Right ventricle myocardium superior (tissue), 1 donor: ENCODE measurements at regions not wholly inside any gene's neighbourhood (a gene's known extent, or its start where the extent isn't known, plus 50 kb on each side); places are given as distances from the start of the nearest gene placed in this dataset.

Experiments
- ATAC-seq: fragments of 200-7000 bp; cut with Tn5 transposase; one replicate; pipeline ENCODE4 v1.9.1; 2020; ENCODE audit warnings: mild to moderate bottlenecking; ENCODE audit not compliant: poor library complexity
- DNase-seq: peaks from one replicate; pipeline ENCODE4 v3.0.0-alpha.2; 2020
- intact Hi-C: fragments of 100-400 bp; cut with DNase I; formaldehyde crosslinking; loops from one replicate; pipeline ENCODE4 v1.11.2; 2022
- donor health status: DM: no; HTN: yes; CAD: no; lungs with severe emphysema.

DNA sequence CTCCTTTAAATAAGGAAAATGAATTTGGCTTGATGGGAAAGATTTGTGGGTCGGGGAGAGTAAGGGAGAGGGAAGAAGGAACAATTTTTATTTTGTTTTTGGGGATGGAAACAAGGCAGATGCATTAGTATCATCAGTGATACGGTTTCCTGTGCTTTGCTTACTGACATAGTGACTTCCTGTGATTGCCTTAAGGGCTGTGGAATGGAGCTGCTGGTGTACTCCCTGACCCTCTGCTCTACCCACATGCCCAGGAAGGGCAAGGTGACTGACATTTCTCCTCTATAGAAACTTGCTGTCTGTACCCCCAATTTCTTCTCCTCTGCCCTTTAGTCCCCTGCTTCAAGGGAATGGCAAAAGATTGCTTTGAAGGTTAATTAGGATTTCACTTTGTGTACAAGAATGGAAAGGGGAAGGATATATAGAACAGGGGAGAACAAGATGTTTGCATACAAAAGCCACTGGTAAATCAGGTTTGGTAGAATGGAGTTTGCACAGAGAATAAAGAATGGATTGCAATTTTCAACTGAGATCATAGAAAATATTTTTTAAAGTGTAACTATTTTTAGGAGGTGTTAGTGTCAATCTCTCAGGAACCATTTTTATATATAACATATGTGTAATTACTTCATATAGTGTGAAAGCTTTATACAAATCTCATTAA is 129.0 kb upstream of the AGR3 start:
- intact Hi-C loops, result no loop called here
- ATAC-seq (no peak), DNase-seq (no peak)

DNA sequence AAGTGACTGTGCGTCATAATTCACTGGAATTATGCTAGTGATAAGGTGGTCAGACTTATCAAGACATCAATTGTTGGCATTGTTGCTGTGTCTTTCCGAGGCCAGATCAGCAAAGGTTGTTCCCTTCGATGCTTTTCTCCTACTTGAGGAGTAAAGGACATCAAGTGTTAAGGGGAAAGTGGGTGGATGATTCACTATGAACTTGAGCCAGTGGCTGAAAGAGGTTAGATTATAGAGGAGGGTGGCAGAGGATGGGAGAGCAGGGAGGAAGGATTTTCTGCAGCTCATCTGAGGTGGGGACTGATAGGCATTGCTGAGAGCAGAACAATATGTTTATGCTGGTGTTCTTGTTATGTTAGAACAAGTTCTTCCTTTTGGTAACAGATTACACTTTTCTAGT is 131.4 kb upstream of the AGR3 start:
- intact Hi-C loops, result no loop called here
- no peak for DNase-seq
- ATAC-seq, result no peak

DNA sequence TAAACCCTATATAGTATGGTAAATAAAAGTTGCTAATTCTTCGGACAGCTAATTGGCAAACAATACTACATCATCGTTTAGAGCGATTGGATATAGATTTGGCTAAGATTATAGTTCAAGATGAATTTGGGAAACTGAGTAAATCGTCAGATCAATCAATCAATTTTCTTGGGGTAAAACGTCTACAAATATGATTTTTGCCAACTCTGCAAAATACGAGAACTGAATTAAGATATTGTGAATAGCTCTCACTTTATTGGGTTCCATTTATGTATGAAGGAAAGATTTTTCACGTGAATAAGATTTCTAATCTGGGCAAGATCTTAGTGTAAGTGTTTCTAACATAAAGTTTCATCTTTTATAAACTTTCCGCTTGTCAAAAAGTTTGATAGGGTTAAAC is 132.9 kb upstream of the AGR3 start:
- no peak for DNase-seq

DNA sequence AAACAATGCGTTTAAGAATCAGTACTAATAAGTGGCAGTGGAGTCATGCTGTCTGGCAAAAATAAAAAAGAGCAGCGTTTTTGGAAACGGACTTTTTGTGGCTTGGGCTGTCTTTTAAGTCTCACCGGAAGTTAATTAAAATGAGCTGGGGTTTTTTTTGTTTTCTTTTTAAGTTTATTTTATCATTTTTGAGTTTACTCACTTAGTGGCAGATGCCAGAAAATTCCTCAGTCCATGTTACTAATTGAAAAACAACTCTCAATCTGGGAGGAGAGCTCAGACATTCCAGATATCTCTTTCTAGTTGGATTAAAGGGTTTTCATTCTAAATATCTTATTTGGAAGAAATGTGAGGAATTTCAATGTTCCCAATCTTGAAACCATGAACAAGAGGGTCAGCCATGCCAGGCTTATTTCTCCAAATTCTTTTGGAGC is 133.8 kb upstream of the AGR3 start:
- DNase-seq, result no peak
- ATAC-seq, result no peak
- intact Hi-C loops, result no loop called here

More for the DNA sequence above, 132.9 kb upstream of the AGR3 start:
- ATAC-seq, result no peak
- intact Hi-C loops, result no loop called here

DNA sequence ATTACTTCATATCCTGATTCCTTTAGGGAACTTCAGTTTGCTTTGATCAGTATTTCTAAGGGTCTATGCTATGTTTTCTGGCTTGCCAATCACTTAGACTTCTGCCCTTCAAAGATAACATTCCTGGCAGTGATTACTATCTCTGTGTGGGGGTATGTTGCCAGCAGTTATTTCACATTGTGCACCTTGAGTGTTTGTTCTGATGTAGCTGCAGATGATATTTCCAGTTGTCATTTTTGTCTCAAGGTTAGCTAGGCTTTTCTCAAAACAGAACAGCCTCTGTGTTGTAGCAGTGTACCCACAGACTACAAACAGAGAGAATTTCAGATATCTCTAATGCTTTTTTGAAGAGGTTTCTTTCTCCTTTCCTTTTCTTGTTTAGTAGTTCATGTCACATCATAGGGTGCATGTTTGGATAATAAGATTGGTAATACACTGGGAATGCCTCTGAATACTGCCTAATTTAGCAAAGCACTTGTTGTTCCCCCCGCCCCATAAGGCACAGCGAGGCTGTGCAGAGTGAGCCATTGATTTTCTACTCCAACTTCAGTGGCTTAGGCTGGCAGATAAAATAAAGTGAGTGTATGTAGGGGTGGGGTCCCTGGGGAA is 134.7 kb upstream of the AGR3 start:
- intact Hi-C loops, result no loop called here
- no peak for ATAC-seq
- no peak for DNase-seq

DNA sequence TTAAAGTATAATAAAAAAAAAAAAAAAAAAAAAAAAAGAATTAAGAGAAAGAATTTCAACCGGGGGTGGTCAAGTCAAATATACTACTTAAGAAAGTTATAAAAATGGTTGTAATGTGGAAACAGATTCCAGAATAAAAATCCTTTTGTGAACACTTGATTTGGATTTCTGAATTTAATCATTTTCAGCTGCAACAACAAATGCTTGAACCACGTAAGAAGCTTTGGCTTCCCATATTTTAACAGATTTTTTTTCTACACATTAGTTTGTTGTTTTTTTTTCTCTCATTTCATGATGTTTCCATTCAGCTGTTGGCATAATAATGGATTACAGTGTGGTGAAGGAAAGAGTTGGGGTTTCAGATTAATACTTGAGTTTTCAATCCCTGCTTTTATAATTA is 137.3 kb upstream of the AGR3 start:
- intact Hi-C loops, result no loop called here
- DNase-seq (no peak), ATAC-seq (no peak)

DNA sequence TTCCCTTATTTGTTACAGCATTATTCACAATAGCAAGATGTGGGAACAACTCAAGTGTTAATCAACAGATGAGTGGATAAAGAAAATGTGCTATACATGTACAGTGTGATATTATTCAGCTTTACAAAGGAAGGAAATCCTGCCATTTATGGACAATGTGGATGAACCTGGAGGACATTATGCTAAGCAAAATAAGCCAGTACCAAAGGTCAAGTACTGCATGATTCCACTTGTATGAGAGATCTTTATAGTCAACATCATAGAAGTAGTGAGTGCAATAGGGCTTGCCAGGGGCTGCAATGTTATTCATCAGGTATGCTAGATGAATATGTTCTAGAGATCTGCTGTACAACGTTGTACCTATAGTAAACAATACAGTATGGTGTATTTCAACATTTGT is 138.5 kb upstream of the AGR3 start:
- ATAC-seq (no peak), DNase-seq (no peak)
- intact Hi-C loops, result no loop called here

DNA sequence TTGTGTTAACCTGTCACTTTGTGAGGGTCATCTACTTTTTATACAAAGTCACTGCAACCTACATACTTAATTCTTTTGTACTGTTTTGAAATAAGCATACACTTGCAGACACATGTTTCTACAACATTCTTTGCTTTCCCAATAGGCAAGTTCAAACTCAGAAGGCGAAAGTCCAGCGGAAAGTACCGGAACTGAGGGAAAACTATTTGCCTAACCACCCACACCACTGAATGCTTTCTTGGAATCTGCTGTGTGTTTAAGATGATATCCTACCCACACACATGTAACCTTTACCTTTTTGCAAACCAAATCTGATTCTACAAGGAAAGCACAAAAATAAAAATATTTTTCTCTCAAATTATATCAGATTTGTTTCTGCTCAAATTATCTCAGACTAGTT is 139.4 kb upstream of the AGR3 start:
- DNase-seq (no peak), ATAC-seq (no peak)
- intact Hi-C loops, result no loop called here

DNA sequence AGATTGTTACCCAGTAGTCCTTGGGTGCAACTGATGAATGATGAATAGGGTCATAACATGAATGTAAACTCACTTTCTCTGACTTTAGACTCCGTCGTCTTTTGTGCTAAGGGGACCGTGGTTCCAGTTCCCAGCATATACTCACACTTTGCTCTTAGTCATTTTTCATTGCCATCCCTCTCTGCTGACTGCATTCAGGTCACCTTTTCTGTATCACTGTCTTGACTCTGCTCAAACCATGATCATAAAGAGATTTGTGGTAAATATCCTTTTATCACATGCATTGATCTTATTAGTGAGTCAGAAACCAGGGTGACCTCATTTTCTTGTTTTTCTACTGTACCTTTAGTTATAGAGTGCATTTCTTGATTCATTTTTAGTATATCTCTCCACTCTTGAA is 141.1 kb upstream of the AGR3 start:
- DNase-seq (no peak), ATAC-seq (no peak)
- intact Hi-C loops, result no loop called here

DNA sequence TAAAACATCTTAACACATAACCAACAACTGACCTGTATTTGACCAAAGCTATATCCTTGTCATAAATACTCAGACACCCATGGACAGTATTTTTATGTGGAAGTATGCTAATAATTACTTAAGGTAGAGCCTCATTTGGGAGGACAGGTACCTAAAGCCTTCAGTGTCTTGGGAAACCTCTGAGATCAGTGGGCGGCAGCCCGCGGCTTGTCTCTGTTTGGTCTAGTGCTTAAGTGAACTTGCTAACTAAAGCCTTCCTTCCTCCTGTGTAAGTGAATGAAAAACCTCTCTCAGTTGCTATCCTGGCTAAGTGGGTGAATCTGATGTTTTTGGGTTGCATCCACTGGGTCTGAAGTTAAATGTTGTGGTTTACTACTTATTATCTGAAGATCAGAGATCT is 144.5 kb upstream of the AGR3 start:
- DNase-seq (no peak), ATAC-seq (no peak)
- intact Hi-C loops, result no loop called here

DNA sequence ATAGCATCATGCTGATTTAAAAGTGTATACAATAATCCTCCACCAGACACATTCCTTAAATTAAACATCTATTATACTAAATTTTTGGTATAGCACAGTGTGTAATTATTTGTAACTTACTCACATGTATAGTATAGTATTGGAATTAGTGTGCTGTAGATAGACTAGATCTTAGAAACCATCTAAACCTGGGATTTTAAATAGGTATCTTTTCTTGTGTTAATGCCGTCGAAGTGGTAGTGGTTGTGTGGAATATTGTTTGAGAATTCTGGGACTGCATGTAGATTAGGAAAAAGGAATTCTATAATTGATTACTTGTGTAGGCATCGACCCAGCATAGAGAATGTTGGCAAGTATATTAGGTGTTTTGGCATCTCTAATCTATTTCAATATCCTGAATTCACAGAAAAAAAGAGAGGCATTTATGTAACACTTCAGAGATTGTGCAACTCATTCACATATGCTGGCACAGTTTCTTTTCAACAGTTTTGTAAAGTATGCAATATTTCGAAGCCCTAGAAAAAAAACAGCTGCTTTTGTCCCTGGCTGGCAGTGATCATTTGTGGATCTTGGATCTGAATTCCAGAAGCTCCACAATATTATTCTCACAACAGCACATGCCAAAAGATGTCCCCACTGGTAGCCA is 145.5 kb upstream of the AGR3 start:
- DNase-seq, result no peak
- intact Hi-C loops, result no loop called here
- ATAC-seq, result peak; percentile 49

DNA sequence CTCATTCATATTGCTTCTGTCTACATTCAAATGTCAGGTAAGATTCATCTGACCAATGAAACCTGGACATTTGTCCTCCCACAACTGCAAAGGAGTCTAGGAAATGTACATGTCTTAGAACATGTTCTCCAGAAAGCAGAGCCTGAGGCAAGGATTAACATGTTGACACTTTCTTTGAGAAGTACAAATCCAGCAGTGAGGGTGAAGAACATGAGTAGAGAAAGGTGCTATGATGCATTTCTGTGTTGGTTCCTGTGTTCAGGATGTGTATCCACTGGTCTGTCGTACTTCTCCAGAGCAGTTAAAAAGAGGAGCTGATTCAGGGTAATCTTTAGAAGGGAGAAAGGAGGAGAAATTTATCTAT is 146.0 kb upstream of the AGR3 start:
- DNase-seq (no peak), ATAC-seq (peak; percentile 25)
- intact Hi-C loops, result no loop called here

DNA sequence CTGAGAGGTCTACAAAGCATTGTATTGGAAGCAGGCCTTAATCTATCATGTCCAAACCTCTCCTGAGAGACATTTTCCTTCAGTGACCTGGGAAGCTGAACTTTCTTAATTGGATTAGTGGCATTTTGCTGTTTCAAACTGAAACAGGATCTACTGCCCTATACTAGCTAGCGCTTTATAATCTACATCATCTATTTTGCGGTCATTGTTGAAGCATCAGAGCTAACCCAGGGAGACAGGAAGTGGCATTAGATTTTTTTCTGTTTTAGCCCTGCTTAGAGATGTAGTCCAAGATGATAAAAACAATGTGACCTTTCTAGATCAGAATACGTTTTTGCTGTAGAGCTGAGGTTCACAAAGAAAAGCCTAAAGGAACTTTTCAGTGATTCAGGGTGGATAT is 147.4 kb upstream of the AGR3 start:
- no peak for DNase-seq
- intact Hi-C loops, result no loop called here
- ATAC-seq, result peak; percentile 45

DNA sequence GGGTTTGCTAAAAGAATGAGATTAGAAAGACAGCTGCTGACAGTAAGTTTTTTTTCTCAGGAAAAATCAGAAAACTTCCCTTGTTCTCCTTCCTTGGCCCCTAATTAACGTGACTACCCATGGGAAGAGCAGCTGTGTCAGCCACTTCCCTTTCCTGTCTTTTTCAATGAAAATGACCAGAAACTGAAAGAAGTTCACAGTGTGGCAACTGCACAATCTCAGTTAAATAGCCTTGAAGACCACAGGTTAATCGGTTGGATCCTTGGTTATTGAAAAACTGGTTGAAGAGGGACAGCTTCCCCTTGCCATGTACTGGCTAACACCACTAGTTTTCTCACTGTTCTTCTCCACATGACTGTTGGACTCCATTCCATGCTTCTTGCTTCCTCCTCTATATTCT is 148.8 kb upstream of the AGR3 start:
- DNase-seq (no peak), ATAC-seq (peak; percentile 38)
- intact Hi-C loops, result no loop called here

DNA sequence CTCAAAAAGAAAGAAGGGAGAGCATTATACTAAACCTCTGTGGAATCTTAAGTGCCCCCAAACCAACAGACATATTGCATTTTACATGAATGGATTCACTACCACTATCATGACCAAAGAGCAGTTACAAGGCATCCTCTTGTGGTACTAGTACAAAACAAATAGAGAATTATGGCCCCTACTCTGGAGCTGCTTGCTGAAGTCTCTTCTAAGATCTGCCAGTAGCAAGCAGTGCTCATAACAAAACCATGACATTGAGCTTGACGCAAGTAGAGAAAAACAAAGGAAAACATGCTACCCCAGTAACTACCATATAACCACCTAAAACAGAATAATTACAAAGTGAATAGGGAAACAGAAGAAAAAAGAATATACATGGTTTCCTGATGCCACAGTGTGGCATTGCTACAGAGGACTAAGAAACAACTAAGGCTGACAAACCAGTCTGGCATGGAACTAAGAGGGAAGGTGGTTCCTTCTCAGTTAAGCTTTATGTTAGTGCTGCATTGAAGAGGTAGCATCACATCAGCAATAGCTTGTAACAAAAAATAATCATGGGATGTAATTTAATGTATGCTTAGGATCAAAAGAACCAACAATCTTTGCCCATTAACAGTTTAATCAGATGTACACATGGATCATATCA is 150.2 kb upstream of the AGR3 start:
- ATAC-seq (no peak), DNase-seq (no peak)
- intact Hi-C loops, result no loop called here

DNA sequence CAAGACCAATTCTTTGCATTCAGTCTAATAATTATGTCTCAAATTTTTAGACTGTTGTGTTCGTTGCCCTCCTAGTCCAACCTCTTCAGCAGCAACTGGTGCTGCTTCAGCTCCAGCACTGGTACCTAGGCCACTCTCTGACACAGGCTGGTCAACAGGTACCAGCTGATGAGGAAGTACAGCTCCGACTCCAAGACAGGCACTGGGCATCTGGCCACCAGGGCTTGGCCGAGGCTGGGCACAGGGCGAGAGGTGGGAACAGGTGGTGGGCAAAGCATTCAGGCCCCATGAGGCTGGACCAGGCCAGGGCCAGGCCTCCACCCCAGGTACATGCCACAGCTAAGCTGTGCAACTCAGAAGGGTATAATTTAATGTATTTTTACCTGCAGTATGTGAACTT is 151.5 kb upstream of the AGR3 start:
- intact Hi-C loops, result no loop called here
- ATAC-seq, result no peak
- no peak for DNase-seq

DNA sequence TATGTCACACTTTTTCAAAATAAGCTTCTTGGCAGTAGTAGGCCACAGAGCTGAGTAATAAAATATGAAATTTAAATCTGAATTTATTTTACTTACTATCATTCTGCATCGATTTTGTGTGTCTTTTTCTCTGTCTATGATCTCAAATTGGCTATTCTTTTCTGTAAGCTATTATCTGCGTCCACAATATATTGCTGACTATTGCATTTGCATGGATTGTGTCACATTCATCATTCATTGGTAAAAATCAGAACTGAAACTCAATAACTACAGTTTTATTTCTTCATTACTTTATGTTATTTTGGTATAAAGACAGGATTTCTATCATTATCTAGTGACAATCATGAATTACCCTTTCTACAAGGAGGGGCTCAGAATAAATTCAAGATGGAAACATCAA is 154.8 kb upstream of the AGR3 start:
- no peak for ATAC-seq
- DNase-seq, result no peak

DNA sequence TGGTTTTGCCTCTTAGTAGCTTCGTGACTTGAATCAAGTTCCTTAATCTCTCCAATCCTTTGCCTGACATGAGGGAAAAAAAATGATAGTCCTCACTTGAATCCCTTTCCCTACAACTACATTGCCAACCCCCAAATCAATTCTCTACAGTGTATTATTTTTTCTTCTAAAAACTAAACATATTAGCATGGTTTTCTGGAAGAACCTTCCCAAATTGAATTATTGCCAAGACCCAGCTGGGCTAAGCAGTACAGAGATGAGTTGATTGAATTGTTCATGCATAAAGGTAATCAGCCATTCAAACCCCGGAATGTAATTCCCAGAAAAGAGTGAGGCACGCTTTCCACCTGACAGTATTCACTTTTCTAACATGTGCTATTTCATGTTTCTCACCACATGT is 155.6 kb upstream of the AGR3 start:
- DNase-seq (no peak), ATAC-seq (no peak)
- intact Hi-C loops, result no loop called here

More for the DNA sequence above, 154.8 kb upstream of the AGR3 start:
- intact Hi-C loops, result no loop called here

DNA sequence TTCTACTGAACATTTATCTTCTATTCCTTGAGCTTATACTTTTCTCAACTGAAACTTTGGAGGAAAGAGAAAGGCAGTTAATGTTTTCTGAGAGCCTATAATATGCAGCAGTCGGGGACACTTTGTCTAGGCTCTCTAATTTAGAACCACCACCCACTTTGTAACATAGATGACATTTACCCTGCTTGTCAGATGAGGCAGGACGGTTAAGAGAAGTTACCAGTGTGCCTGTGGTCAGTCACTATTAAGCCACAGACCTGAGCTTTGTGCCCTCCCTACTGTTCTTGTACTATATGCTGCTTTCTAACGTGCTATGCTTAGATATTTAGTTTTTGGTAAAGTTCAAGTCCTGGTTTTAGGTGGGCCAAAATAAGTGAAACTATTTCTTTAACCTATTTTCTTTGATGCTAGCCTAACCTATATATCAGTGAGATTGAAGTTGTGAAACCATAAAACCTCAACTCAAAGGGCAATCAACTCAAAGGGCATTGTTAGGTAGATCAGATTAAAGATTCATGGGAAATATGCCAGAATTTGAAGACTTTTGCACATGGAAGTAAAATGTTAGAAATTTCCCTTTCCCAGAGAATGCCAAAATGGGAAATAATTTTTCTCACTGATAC is 156.5 kb upstream of the AGR3 start:
- DNase-seq (no peak), ATAC-seq (no peak)
- intact Hi-C loops, result no loop called here

DNA sequence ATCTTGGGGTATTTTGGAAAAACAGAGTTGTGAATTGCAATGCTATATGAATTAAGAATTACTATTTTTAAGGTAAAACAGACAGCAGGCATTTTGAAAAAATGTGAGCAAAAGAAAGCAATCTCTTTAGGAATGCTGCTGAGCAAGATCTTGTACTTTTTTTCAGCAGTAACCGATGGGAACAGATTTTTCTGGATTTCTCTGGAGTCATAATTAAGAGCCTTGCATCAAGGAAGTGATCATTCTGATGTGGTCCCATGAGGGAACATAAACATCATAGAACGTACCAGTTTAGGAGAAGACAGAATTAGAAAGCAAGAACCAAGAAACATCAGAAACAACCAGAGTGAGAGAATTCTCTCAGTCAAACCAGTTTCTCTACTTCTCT is 157.0 kb upstream of the AGR3 start:
- ATAC-seq (no peak), DNase-seq (no peak)
- intact Hi-C loops, result no loop called here
